ENCODE measurements at regions not wholly inside any gene's neighbourhood (a gene's known extent, or its start where the extent isn't known, plus 50 kb on each side); places are given as distances from the start of the nearest gene placed in this dataset.

DNA sequence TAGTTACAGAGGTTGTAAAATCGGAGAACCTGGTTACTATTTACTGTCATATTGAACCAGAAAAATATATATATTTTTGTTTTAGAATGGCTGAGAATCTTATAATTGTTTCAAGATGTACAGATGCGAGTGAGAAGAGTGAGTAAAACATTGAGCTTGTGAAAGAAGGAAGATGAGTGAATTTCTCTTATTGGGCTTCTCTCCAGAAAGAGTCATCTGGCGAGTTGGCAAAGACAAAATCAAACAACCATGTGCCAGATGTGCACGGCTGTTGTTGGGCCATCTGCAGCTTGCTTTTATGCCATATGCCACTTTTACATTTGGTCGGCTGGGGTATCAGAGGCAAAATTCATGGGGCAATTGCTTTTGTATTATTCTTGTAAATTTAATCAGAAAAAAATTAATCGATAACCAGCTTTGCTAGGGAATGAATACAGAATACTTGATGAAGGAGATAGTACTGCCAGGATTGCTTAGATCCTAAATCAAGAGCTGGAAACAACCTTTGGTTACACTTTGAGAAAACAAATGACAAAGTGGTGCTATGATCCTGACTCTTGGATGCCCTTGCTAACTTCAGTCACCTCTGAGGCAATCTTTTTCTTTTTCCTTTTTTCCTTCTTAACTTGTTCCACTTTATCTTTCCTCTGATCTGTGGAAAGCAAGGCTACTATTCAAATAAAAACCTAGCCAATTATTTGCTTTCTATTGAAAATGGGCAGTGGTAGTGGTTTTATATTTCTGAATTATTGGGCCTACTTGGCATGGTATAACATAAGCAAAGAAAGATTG, 97.1 kb upstream of the GRIK2 start:
- no peak for DNase-seq (ENCODE audit: low spot score)

DNA sequence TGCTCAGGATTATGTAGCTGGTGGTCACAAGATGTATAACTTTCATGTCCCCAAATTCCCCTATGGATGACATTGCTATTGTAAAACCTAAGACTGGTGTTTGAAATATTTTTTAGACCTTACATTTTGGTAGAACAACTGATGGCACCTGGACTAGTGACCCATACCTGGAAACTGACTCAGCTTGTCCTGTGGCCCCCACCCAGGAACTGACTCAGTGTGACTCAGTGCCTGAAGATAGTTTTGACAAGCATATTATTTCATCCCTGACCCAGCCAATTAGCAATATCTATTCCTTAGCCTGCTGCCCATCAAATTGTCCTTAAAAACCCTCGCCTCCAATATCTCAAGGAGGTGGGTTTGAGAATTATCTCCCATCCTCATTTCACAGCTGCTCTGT, 90.9 kb upstream of the GRIK2 start:
- no peak for DNase-seq (ENCODE audit: low spot score)

DNA sequence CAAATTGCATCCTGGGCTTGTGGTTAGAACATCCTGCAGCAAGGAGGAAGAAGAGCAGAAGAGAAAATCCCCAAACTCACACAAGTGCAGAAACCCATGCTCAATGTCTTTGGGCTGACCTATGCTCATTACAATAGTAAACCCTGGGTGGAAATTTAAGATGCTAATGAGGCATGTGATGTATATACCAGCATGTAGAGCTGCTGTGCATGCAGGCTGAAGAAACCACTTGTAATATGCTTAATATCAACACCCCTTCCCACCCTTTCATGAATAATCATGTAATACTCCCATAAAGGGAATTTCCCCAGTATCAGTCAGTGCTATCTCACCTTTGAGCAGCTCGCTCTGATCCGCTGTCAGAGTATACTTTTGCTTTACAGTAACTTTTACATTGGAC, 90.0 kb upstream of the GRIK2 start:
- DNase-seq (ENCODE audit: low spot score), result no peak

DNA sequence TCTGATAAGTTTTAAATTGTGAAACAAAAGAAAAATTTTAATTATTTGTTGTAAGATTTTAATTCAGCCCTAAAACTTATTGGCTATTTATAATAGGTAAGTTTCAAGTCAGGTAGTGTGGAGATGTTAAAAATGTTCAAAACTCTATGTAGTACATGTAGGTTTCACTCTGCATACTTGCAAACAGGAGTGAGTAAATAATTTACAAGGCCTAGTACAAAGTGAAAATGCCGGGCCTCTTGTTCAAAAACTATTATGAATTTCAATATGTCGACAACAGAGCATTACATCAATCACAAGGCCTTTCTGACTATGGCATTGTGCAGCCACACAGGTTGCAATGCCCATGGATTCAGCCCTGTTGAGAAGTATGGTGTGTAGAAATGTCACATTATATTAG, 80.9 kb upstream of the GRIK2 start:
- no peak for DNase-seq (ENCODE audit: low spot score)

DNA sequence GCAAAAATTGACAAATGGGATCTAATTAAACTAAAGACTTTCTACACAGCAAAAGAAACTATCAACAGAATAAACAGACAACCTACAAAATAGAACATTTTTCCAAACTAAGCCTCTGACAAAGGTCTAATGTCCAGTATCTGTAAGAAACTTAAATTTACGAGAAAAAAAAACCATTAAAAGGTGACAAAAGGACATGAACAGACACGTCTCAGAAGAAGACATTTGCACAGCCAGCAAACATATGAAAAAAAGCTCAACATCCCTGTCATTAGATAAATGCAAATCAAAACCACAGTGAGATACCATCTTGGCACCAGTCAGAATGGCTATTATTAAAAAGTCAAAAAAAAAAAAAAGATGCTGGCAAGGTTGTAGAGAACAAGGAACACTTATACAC, 70.6 kb upstream of the GRIK2 start:
- no peak for DNase-seq (ENCODE audit: low spot score)

DNA sequence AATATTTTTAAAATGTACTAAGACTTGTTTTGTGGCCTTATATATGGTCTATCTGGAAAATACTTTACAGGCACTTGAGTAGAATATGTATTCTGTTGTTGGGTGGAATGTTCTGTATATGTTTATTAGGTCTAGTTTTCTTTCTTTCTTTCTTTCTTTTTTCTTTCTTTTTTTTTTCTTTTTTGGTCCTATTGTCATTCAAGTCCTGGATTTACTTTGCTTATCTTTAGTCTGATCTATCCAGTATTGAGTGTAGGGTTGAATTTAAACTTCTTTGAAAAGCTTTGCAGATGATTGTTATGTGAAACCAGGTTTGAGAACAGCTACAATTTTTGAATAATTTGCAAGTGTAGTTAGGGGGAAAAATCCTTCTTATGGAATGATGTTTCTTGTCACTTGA, 67.1 kb upstream of the GRIK2 start:
- no peak for DNase-seq (ENCODE audit: low spot score)

DNA sequence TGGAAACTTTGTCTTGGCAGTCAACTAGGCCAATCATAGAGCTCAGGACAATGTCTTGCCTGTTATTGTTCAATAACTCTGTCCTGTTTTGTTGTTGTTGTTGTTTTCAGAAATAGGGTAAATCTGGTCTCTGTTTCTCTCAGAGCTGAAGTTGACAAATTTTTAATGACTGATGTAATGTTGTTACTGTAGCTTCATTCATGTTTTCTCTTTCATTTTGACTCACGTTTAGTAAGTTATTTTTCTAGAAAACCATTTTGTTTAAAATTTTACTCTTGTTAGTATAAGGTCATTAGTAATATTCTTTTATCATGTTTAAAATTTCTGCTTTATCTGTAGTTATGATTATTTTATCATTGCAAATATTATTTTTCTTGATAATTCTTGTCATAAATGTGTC, 51.6 kb upstream of the GRIK2 start:
- DNase-seq (ENCODE audit: low spot score), result no peak
